H9 (cell line): ENCODE measurements at regions not wholly inside any gene's neighbourhood (a gene's known extent, or its start where the extent isn't known, plus 50 kb on each side); places are given as distances from the start of the nearest gene placed in this dataset.

Source experiments
- DNase-seq: peaks from one replicate; pipeline ENCODE4 v3.0.0-alpha.2; 2017
- H2AFZ ChIP-seq: one replicate; pipeline ENCODE4 v1.6.1; 2013; ENCODE audit warnings: mild to moderate bottlenecking, low read length, control low read depth, moderate library complexity
- H2AK5ac ChIP-seq: 2 replicates; pipeline ENCODE4 v1.6.1; 2013; ENCODE audit warnings: low read length, control low read depth, mixed read lengths; ENCODE audit not compliant: insufficient read length
- H2BK120ac ChIP-seq: one replicate; pipeline ENCODE4 v1.6.1; 2013; ENCODE audit warnings: low read depth, mild to moderate bottlenecking, low read length, control low read depth, inconsistent platforms; ENCODE audit not compliant: poor library complexity, severe bottlenecking
- H2BK12ac ChIP-seq: 2 replicates; pipeline ENCODE4 v1.6.1; 2013; ENCODE audit warnings: low read length, control low read depth, mixed read lengths, low read depth; ENCODE audit not compliant: insufficient read length
- H2BK15ac ChIP-seq: 2 replicates; pipeline ENCODE4 v1.6.1; 2013; ENCODE audit warnings: low read depth, low read length, control low read depth
- H2BK20ac ChIP-seq: one replicate; pipeline ENCODE4 v1.6.1; 2013; ENCODE audit warnings: low read depth, mild to moderate bottlenecking, low read length, control low read depth, inconsistent platforms; ENCODE audit not compliant: poor library complexity, severe bottlenecking
- H2BK5ac ChIP-seq: 2 replicates; pipeline ENCODE4 v1.6.1; 2013; ENCODE audit warnings: low read length, control low read depth, mixed read lengths; ENCODE audit not compliant: insufficient read length
- H3K14ac ChIP-seq: 2 replicates; pipeline ENCODE4 v1.6.1; 2013; ENCODE audit warnings: low read length, control low read depth; ENCODE audit not compliant: insufficient read depth
- H3K18ac ChIP-seq: 2 replicates; pipeline ENCODE4 v1.6.1; 2013; ENCODE audit warnings: low read depth, mild to moderate bottlenecking, mixed read lengths, low read length, control low read depth; ENCODE audit not compliant: insufficient read length
- H3K23ac ChIP-seq: 2 replicates; pipeline ENCODE4 v1.6.1; 2013; ENCODE audit warnings: low read length, control low read depth, mixed read lengths, low read depth; ENCODE audit not compliant: insufficient read length
- H3K23me2 ChIP-seq: 2 replicates; pipeline ENCODE4 v1.6.1; 2013; ENCODE audit warnings: low read depth, mild to moderate bottlenecking, mixed read lengths, low read length, control low read depth; ENCODE audit not compliant: insufficient read length, poor library complexity, severe bottlenecking
- H3K27ac ChIP-seq: 2 replicates; pipeline ENCODE4 v1.5.1; 2013; ENCODE audit warnings: low read length, control low read depth, mixed read lengths, low read depth; ENCODE audit not compliant: insufficient read length
- H3K27me3 ChIP-seq: 2 replicates; pipeline ENCODE4 v1.6.1; 2013; ENCODE audit warnings: low read length, control low read depth, inconsistent platforms; ENCODE audit not compliant: insufficient read depth
- H3K4ac ChIP-seq: 2 replicates; pipeline ENCODE4 v1.6.1; 2013; ENCODE audit warnings: low read depth, mild to moderate bottlenecking, control low read depth, inconsistent platforms, low read length, moderate library complexity
- H3K4me1 ChIP-seq: 2 replicates; pipeline ENCODE4 v1.6.1; 2013; ENCODE audit warnings: low read length, control low read depth, inconsistent platforms; ENCODE audit not compliant: insufficient read depth
- H3K4me2 ChIP-seq: 2 replicates; pipeline ENCODE4 v1.6.1; 2013; ENCODE audit warnings: low read length, control low read depth, mixed read lengths; ENCODE audit not compliant: insufficient read length, insufficient read depth
- H3K56ac ChIP-seq: 2 replicates; pipeline ENCODE4 v1.6.1; 2013; ENCODE audit warnings: low read depth, mild to moderate bottlenecking, mixed read lengths, low read length, control low read depth; ENCODE audit not compliant: insufficient read length
- H3K79me1 ChIP-seq: 2 replicates; pipeline ENCODE4 v1.6.1; 2013; ENCODE audit warnings: low read depth, mild to moderate bottlenecking, moderate library complexity, low read length, control low read depth, inconsistent platforms; ENCODE audit not compliant: insufficient read depth, poor library complexity, severe bottlenecking
- H3K79me2 ChIP-seq: 2 replicates; pipeline ENCODE4 v1.6.1; 2013; ENCODE audit warnings: low read length, control low read depth, inconsistent platforms; ENCODE audit not compliant: insufficient read depth
- H3K9ac ChIP-seq: 2 replicates; pipeline ENCODE4 v1.6.1; 2013; ENCODE audit warnings: low read length, control low read depth, mixed read lengths; ENCODE audit not compliant: insufficient read length; ENCODE audit errors: extremely low read depth
- H3K9me3 ChIP-seq: one replicate; pipeline ENCODE4 v1.6.1; 2013; ENCODE audit warnings: low read depth, low read length, inconsistent platforms; ENCODE audit not compliant: control insufficient read depth
- H3T11ph ChIP-seq: one replicate; pipeline ENCODE4 v1.6.1; 2013; ENCODE audit warnings: mild to moderate bottlenecking, low read length, control low read depth, inconsistent platforms
- H4K20me1 ChIP-seq: one replicate; pipeline ENCODE4 v1.6.1; 2013; ENCODE audit not compliant: control insufficient read depth, insufficient read length, insufficient read depth
- H4K5ac ChIP-seq: 2 replicates; pipeline ENCODE4 v1.6.1; 2013; ENCODE audit warnings: low read depth, mild to moderate bottlenecking, mixed read lengths, low read length, control low read depth; ENCODE audit not compliant: insufficient read length
- H4K8ac ChIP-seq: replicated peaks from 2 replicates; pipeline ENCODE4 v1.6.1; 2013; ENCODE audit warnings: low read length, control low read depth, mixed read lengths, low read depth; ENCODE audit not compliant: insufficient read length
- H4K91ac ChIP-seq: 2 replicates; pipeline ENCODE4 v1.6.1; 2013; ENCODE audit warnings: low read depth, mild to moderate bottlenecking, moderate library complexity, mixed read lengths, low read length, control low read depth; ENCODE audit not compliant: insufficient read length
- H3K27ac Mint-ChIP-seq, 3 experiments: 2 replicates in 2 of 3; 3 replicates in 1 of 3; pipeline ENCODE4 v1.8.0; 2020 to 2021; ENCODE audit warnings: mixed read lengths in 3 of 3, mild to moderate bottlenecking in 1 of 3, moderate library complexity in 1 of 3
- H3K27me3 Mint-ChIP-seq: 2 replicates; pipeline ENCODE4 v1.8.0; 2021; ENCODE audit warnings: low read depth, mild to moderate bottlenecking, moderate library complexity, mixed read lengths
- H3K36me3 Mint-ChIP-seq, 3 experiments: 2 replicates in 2 of 3; 3 replicates in 1 of 3; pipeline ENCODE4 v1.8.0; 2020 to 2021; ENCODE audit warnings: low read depth in 3 of 3, mixed read lengths in 3 of 3; ENCODE audit not compliant: insufficient read depth in 1 of 3
- H3K4me1 Mint-ChIP-seq, 2 experiments: 2 replicates each; pipeline ENCODE4 v1.8.0; 2020; ENCODE audit warnings: mixed read lengths in 2 of 2
- H3K4me3 Mint-ChIP-seq, 2 experiments: 2 replicates in 1 of 2; 3 replicates in 1 of 2; pipeline ENCODE4 v1.8.0; 2020 to 2021; ENCODE audit warnings: mild to moderate bottlenecking in 2 of 2, mixed read lengths in 2 of 2, moderate library complexity in 1 of 2
- H3K9me3 Mint-ChIP-seq, 2 experiments: 2 replicates in 1 of 2; 3 replicates in 1 of 2; pipeline ENCODE4 v1.8.0; 2020; ENCODE audit warnings: mild to moderate bottlenecking in 2 of 2, mixed read lengths in 2 of 2, moderate library complexity in 1 of 2
- WGBS: extraction: QIAGEN DNeasy Blood & Tissue Kit; methylation state at CpG from one replicate; pipeline ENCODE4 v1.1.7; 2013; ENCODE audit warnings: missing lambda C conversion rate, low lambda C conversion rate, mixed read lengths; ENCODE audit not compliant: insufficient read length; ENCODE audit errors: extremely low coverage; 5-methylcytosine and 5-hydroxymethylcytosine counted together
- TF ChIP-seq, protein P1 (sequence below): fragments of 200-600 bp; sonication (generic); conservative IDR thresholded peaks from 3 replicates; pipeline ENCODE4 v1.8.0; 2021; ENCODE audit warnings: antibody characterized with exemption, mild to moderate bottlenecking

DNA sequence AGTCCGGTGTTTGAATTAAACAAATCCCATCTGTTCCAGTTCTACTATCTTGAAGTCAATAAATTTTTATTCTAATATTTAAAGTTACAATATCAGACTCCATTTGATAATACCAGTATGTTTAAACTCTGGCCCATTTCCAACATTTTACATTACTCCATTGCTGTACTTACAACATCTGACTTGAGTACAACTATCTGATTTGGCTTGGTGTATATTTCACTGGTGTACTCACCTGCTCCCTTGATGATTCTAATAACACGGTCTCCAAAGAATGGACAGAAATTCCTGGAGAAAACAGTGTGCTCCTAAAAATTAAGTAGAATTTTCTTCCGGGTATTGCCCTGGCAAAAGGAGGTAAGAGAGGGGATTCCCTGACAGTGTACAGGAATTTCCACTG lies 680.5 kb upstream of the ADAMTS5 start:
- Histone ChIP-seq H4K5ac (no peak overlapping the region), H4K91ac (no peak overlapping the region), H2BK12ac (no peak overlapping the region), H2BK20ac (no peak overlapping the region), H3K27ac (no peak overlapping the region), H3K23me2 (no peaks in the 10 kb centered on the region), H2AFZ (no peak overlapping the region), H4K20me1 (no peaks in the 10 kb centered on the region), H3K14ac (no peak overlapping the region), H3K9ac (no peak overlapping the region), H3K4ac (no peak overlapping the region), H3K27me3 (no peaks in the 10 kb centered on the region), H4K8ac (no peak overlapping the region), H3K18ac (no peak overlapping the region), H2BK5ac (no peak overlapping the region), H3T11ph (no peak overlapping the region), H3K4me2 (no peak overlapping the region), H3K9me3 (no peaks in the 10 kb centered on the region), H3K56ac (no peak overlapping the region), H2AK5ac (no peak overlapping the region), H2BK15ac (no peak overlapping the region), H3K4me1 (no peaks in the 10 kb centered on the region), H3K79me2 (no peaks in the 10 kb centered on the region), H2BK120ac (no peak overlapping the region), H3K79me1 (no peaks in the 10 kb centered on the region), H3K23ac (no peak overlapping the region)
- no peak overlapping the region for H3K27ac Mint-ChIP-seq
- no CpG with 5 or more reads among the region's 3 CpGs for WGBS
- peaks cover 3 to 13% of the 10 kb centered on the region in 2 experiments; a peak in 2 of 5 replicates for H3K9me3 Mint-ChIP-seq
- H3K4me3 Mint-ChIP-seq = no peak overlapping the region
- no peak for DNase-seq
- no peaks in the 10 kb centered on the region; a peak in 1 of 4 replicates for H3K4me1 Mint-ChIP-seq
- H3K27me3 Mint-ChIP-seq = no peaks in the 10 kb centered on the region
- peaks cover 0 to 4% (median 0%) of the 10 kb centered on the region in 3 experiments; a peak in 1 of 7 replicates for H3K36me3 Mint-ChIP-seq
- TF ChIP-seq, protein P1, sequence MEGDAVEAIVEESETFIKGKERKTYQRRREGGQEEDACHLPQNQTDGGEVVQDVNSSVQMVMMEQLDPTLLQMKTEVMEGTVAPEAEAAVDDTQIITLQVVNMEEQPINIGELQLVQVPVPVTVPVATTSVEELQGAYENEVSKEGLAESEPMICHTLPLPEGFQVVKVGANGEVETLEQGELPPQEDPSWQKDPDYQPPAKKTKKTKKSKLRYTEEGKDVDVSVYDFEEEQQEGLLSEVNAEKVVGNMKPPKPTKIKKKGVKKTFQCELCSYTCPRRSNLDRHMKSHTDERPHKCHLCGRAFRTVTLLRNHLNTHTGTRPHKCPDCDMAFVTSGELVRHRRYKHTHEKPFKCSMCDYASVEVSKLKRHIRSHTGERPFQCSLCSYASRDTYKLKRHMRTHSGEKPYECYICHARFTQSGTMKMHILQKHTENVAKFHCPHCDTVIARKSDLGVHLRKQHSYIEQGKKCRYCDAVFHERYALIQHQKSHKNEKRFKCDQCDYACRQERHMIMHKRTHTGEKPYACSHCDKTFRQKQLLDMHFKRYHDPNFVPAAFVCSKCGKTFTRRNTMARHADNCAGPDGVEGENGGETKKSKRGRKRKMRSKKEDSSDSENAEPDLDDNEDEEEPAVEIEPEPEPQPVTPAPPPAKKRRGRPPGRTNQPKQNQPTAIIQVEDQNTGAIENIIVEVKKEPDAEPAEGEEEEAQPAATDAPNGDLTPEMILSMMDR = no peak
